ENCODE measurements at regions not wholly inside any gene's neighbourhood (a gene's known extent, or its start where the extent isn't known, plus 50 kb on each side); places are given as distances from the start of the nearest gene placed in this dataset.
A peak's percentile ranks its signal among the peaks of the same experiment; 100 is the strongest.

- no peak for DNase-seq
Observed at GRCh38 chr2:129847043-129847442, 132.4 kb upstream of the RAB6C start.

- peak; percentile 77 for DNase-seq
Observed at GRCh38 chr2:129849559-129850160, 129.8 kb upstream of the RAB6C start.

DNA sequence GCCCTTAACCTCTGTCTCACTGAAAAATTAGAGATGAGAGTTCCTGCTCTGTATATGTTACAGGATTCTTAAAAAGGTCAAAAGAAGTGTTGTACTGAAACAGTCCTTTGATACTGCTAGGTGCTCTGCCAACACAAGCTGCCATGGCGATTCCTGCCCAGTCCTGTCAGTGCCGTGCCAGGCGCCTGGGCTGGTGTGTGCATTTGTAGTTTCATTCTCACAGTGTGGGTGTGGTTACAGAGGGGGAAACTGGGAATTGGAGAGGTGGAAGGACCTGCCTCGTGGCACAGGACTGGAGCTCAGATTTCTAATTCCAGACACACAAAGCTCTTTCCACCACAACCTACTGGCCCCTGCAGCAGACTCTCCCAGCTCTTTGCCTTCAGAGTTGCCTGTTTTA lies 122.3 kb upstream of the RAB6C start:
- DNase-seq: no peak

DNA sequence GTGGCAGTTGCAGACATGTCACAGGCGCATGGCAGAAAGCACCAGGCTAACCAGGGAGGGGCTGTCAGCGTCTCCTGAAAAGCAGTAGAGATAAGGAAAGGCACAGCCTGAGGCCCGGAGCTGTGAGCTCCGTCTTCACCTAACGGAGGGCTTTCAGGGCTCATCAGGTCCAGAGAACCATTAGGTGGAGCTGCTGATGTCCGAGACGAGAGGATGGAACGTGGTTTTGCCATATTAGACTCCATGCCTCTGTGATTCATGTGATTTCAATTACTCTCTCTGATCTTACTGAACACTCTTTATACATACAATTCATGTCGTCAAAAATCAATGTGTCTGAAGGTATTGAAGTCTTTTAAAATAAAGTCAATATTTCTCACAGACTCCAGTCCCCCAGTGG lies 120.3 kb upstream of the RAB6C start:
- DNase-seq: no peak

GRCh38 chr2:129860088-129860487 lies 119.4 kb upstream of the RAB6C start:
- DNase-seq: no peak

GRCh38 chr2:129861666-129862288 lies 117.7 kb upstream of the RAB6C start:
- DNase-seq: no peak

DNA sequence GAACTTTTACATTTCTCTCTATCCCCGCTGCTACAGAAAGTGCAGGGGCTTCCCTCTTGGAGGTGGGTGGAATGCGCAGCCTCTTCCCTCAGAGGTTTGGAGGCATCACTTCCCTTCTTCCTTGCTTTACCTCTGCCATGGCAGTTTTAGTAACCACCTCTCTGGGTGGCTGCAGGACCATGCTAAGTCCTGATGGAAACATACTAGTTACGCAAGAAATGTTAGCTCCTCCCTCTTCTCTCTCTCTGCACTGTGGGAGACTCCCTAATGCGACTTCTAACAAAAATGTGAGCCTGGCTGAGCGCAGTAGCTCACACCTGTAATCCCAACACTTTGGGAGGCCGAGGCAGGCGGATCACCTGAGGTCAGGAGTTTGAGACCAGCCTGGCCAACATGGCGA lies 116.8 kb upstream of the RAB6C start:
- DNase-seq: no peak

DNA sequence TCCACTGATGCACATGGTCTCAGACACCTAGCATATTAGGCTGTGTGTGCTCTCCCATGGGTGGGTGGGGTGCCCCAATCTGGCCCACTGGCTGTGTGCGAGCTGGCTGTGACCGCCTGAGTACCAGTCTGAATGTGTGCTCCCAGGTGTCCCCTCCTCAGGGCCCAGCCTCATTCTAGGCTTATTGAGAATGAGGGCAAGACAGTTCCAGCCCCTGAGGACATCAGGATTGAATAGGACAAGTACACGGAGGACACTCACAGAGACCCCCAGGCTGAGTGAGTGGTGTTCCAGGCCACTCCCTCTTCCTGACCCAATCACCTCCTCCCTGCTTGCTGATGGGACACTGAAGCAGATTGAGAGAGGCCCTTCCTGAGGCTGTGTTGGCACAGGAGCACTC lies 116.1 kb upstream of the RAB6C start:
- no peak for DNase-seq

GRCh38 chr2:129864719-129865118 lies 114.7 kb upstream of the RAB6C start:
- no peak for DNase-seq

- no peak for DNase-seq
Observed at GRCh38 chr2:129865976-129866375, 113.5 kb upstream of the RAB6C start.

DNA sequence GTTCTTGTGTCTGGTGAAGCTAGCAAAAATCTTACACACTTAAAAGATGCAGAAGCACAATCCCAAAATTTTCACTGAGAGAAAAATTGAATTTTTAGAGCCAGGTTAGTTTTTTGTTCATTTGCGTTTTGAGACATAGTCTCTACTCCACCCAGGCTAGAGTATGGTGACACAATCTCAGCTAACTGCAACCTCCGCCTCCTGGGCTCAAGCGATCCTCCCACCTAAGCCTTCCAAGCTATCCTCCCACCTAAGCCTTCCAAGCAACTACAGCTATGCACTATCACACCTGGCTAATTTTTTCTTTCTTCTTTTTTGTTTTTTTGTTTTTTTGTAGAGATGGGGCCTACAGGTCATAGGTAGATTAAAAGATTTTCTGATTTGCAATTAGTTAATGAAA lies 113.1 kb upstream of the RAB6C start:
- no peak for DNase-seq

- no peak for DNase-seq
Observed at GRCh38 chr2:129868151-129868550, 111.3 kb upstream of the RAB6C start.

DNA sequence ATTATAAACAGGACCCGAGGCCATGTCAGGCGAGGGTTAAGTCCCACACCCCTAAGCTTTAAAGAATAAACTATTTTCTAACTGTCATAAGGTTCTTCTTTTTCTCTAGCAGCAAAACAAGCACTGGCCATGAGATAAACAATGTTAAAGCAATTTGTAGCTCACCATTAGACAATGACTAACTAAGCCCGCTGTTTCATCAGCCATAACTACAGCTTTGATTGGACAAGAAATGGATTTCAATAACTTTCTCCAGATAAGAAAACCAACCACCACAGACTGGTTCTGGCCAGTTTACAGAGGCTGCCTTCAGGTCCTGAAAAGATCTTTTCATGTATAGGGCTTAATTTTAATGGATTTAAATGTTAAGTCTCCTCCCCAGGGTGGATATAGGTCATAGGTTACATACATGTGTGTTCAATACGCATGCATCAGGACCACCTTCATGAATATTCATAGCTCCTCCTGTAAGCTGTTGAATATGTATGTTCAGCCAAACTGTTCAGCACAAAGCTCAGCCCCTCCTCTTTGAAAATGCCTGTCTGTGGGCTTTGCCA lies 108.7 kb upstream of the RAB6C start:
- DNase-seq: no peak

GRCh38 chr2:129872446-129872845 lies 107.0 kb upstream of the RAB6C start:
- no peak for DNase-seq

GRCh38 chr2:129876541-129876940 lies 102.9 kb upstream of the RAB6C start:
- DNase-seq: no peak

DNA sequence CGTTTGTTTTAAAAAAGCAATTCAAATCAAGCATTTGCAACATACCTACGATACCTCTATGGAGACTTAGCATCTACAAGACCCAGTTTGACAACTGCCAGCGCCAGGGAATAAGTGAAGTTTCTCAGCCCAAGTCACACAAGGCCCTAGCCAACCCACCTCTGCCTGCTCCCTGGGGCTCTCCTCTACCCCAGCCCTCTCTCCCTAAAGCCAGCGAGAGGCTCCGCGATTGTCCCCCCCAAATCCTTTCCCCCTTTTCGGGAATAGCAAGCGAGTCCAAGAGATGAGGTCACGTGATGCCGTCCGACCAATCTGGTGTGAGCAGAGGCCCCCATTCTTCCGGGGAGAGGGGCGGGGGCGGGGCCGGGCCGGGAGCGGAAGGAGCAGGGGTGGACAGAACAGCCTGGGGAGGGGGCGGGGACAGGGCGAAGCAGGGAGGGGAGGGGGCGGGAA lies 102.2 kb upstream of the RAB6C start:
- DNase-seq: peak; percentile 92

- peak; percentile 82 for DNase-seq
Observed at GRCh38 chr2:129877795-129878775, 101.4 kb upstream of the RAB6C start.

DNA sequence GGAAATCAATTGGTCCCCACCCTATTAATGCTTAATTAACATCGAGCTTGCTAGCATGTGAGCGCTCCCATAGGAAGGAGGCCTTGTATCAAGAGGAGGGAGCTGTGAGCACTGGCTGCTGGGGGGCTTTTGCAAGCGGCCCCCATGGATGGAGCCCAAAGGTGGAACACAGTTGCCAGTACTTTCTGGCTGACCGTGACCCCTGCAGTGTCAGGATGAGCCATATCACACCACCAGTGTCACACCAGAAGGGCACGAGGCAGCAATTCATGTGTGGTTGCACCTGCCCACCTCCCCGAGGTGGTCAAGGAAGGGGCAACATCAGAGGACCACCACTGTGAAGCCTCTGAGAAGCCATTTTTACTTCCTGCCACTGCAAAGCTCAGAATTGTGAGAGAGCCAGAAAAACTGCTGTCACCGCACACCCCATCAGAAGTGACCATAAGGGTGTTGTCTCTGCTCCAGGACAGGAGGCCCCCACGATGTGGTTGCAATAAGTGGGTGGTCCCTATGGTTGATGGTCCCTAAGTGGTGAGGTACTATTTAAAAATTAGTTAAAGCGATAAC lies 99.8 kb upstream of the RAB6C start:
- no peak for DNase-seq

- DNase-seq: no peak
Observed at GRCh38 chr2:129880309-129880708, 99.2 kb upstream of the RAB6C start.

DNA sequence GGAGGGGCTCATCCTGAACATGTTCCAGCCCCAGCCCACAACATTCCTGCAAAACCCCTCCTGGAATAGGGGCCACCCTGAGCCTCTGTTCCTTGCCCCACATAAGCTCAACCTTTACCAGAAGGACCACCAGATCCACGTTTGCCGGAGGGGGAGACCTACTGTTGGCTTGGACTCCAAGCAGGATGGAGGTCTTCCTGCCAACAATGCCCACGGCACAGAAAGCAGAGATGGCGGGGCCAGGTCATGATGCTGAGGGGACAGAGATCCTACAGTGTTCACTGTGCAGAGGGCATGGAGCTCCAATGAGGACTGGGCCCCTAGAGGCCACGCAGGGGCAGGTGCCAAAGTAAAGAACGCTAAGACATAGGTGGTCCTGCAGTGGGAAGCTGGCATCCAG lies 98.5 kb upstream of the RAB6C start:
- no peak for DNase-seq

DNA sequence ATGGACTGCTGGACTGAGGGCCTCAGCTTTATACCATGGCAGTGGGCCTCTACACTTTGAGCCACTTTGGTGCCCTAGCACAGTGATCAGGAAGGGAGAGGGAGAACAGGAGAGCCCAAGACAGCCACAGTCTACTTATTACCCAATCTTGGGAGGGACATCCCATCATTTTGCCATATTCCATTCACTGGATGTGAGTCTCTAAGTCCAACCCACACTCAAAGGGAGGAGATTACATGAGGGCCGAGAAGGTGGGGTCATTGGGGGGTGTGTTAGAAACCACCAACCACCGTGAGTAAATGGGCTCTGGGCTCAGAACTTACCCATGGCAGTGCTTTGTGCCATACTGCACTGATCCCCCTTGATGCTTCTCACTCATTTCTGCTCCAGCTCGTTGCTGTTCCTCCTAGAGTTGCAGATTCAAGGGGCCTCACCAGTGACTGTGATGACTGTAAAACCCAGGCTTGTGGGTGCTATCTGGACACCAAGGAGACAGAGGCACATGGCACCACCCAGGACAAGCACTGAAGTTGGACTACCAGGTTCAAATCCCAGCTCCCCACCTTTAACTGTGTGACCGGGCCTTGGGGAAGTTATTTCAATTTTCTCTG lies 97.6 kb upstream of the RAB6C start:
- no peak for DNase-seq

GRCh38 chr2:129882476-129882875 lies 97.0 kb upstream of the RAB6C start:
- no peak for DNase-seq
